Myocyte (in vitro differentiated cells): ENCODE measurements at regions not wholly inside any gene's neighbourhood (a gene's known extent, or its start where the extent isn't known, plus 50 kb on each side); places are given as distances from the start of the nearest gene placed in this dataset.
"Not testable (repeated sequence)": the region's sequence is repeated elsewhere in the genome, so short reads cannot be mapped to it uniquely, and the experiment has no call there.

ENCODE experiments used
- DNase-seq: peaks from one replicate; pipeline ENCODE4 v3.0.0-alpha.2; 2012; ENCODE audit warnings: low read depth

- DNase-seq = no peak
Measured at GRCh38 chr22:47407461-47408025, 645.1 kb downstream of the TBC1D22A start.

- no peak for DNase-seq
Measured at GRCh38 chr22:47406896-47407295, 644.4 kb downstream of the TBC1D22A start.

- DNase-seq = no peak
Measured at GRCh38 chr22:47406180-47406834, 643.9 kb downstream of the TBC1D22A start.

GRCh38 chr22:47405222-47405621 is 642.8 kb downstream of the TBC1D22A start:
- not testable (repeated sequence) for DNase-seq

- DNase-seq = no peak
Measured at GRCh38 chr22:47402876-47403525, 640.6 kb downstream of the TBC1D22A start.

- DNase-seq = no peak
Measured at GRCh38 chr22:47401976-47402770, 639.7 kb downstream of the TBC1D22A start.

- no peak for DNase-seq
Measured at GRCh38 chr22:47401592-47401898, 639.1 kb downstream of the TBC1D22A start.

- no peak for DNase-seq
Measured at GRCh38 chr22:47400701-47401591, 638.5 kb downstream of the TBC1D22A start.

- DNase-seq = not testable (repeated sequence)
Measured at GRCh38 chr22:47400131-47400530, 637.7 kb downstream of the TBC1D22A start.

GRCh38 chr22:47398921-47399790 is 636.7 kb downstream of the TBC1D22A start:
- no peak for DNase-seq

- DNase-seq = no peak
Measured at GRCh38 chr22:47398491-47398890, 636.0 kb downstream of the TBC1D22A start.

GRCh38 chr22:47397673-47398072 is 635.2 kb downstream of the TBC1D22A start:
- no peak for DNase-seq

- no peak for DNase-seq
Measured at GRCh38 chr22:47396515-47396914, 634.1 kb downstream of the TBC1D22A start.

- DNase-seq = no peak
Measured at GRCh38 chr22:47396105-47396504, 633.7 kb downstream of the TBC1D22A start.

- DNase-seq = peak; percentile 30
Measured at GRCh38 chr22:47395481-47395880, 633.0 kb downstream of the TBC1D22A start.

GRCh38 chr22:47394504-47395440 is 632.3 kb downstream of the TBC1D22A start:
- peak; percentile 14 for DNase-seq

GRCh38 chr22:47393191-47393590 is 630.7 kb downstream of the TBC1D22A start:
- no peak for DNase-seq

GRCh38 chr22:47392729-47393128 is 630.3 kb downstream of the TBC1D22A start:
- DNase-seq = no peak

GRCh38 chr22:47392054-47392347 is 629.6 kb downstream of the TBC1D22A start:
- DNase-seq = no peak
